Fibroblast of lung (primary cell): ENCODE measurements at regions not wholly inside any gene's neighbourhood (a gene's known extent, or its start where the extent isn't known, plus 50 kb on each side); places are given as distances from the start of the nearest gene placed in this dataset.

Experiments
- DNase-seq, 2 donors: peaks; one replicate each; pipeline versions ENCODE4 v3.0.0 to v3.0.0-alpha.2; 2010; ENCODE audit warnings: low read depth in 2 of 2
- H2AFZ ChIP-seq: 2 replicates; pipeline ENCODE4 v1.5.1; 2012; ENCODE audit warnings: low read length, control low read depth, inconsistent platforms
- H3K27ac ChIP-seq: 2 replicates; pipeline ENCODE4 v1.5.1; 2011; ENCODE audit warnings: low read length, control low read depth; ENCODE audit not compliant: insufficient read depth
- H3K27me3 ChIP-seq: 2 replicates; pipeline ENCODE4 v1.5.1; 2011; ENCODE audit warnings: mild to moderate bottlenecking, low read length; ENCODE audit not compliant: control insufficient read depth, insufficient read depth
- H3K36me3 ChIP-seq: 2 replicates; pipeline ENCODE4 v1.5.1; 2011; ENCODE audit warnings: low read length; ENCODE audit not compliant: control insufficient read depth, insufficient read depth
- H3K4me1 ChIP-seq: 2 replicates; pipeline ENCODE4 v1.5.1; 2011; ENCODE audit warnings: low read length; ENCODE audit not compliant: control insufficient read depth, insufficient read depth; ENCODE audit errors: extremely low read depth
- H3K4me2 ChIP-seq: 2 replicates; pipeline ENCODE4 v1.5.1; 2011; ENCODE audit warnings: low read length, control low read depth; ENCODE audit not compliant: insufficient read depth; ENCODE audit errors: extremely low read depth
- H3K4me3 ChIP-seq, 4 experiments: fragments of 200-600 bp in 1 of 4; sonication (generic) in 1 of 4; replicated peaks in 1 of 4; 2 replicates each; pipeline ENCODE4 v1.5.1; 2011 to 2016; ENCODE audit warnings: low read length in 4 of 4, low read depth in 3 of 4, mild to moderate bottlenecking in 3 of 4, control low read depth in 2 of 4, inconsistent platforms in 1 of 4, mixed read lengths in 1 of 4; ENCODE audit not compliant: insufficient read depth in 1 of 4; ENCODE audit errors: control extremely low read depth in 1 of 4
- H3K79me2 ChIP-seq: 2 replicates; pipeline ENCODE4 v1.5.1; 2012; ENCODE audit warnings: mild to moderate bottlenecking, low read length, inconsistent platforms; ENCODE audit not compliant: control insufficient read depth, insufficient read depth
- H3K9ac ChIP-seq: 2 replicates; pipeline ENCODE4 v1.5.1; 2011; ENCODE audit warnings: mild to moderate bottlenecking, low read length, control low read depth; ENCODE audit not compliant: insufficient read depth
- H3K9me3 ChIP-seq: 2 replicates; pipeline ENCODE4 v1.5.1; 2012; ENCODE audit warnings: low read depth, low read length; ENCODE audit not compliant: control insufficient read depth, insufficient read depth
- H4K20me1 ChIP-seq: 2 replicates; pipeline ENCODE4 v1.5.1; 2011; ENCODE audit warnings: low read length; ENCODE audit not compliant: control insufficient read depth, insufficient read depth; ENCODE audit errors: extremely low read depth
- CTCF ChIP-seq, 2 donors: IDR thresholded peaks in 1 of 2; conservative IDR thresholded peaks in 1 of 2; 1 replicate in 1 of 2; 2 replicates in 1 of 2; pipeline ENCODE4 v1.5.1; 2011 to 2012; ENCODE audit warnings: low read length in 2 of 2, control low read depth in 1 of 2, inconsistent platforms in 1 of 2, low read depth in 1 of 2, mild to moderate bottlenecking in 1 of 2
- EZH2 ChIP-seq: IDR thresholded peaks from 2 replicates; pipeline ENCODE4 v1.5.1; 2012; ENCODE audit warnings: low read length, control low read depth, mild to moderate bottlenecking; ENCODE audit errors: missing control alignments

GRCh38 chr3:71979175-71979574, 194.2 kb upstream of the PROK2 start:
- H3K9ac ChIP-seq = no peak overlapping the region
- no peaks in the 10 kb centered on the region for H3K9me3 ChIP-seq
- TF ChIP-seq CTCF (conservative IDR thresholded peaks at IDR 0.05 in 1 of 2, IDR thresholded peaks at IDR 0.05 in 1 of 2; ENCODE audit: low read depth in 1 of 2, low read length in 2 of 2) (no peak), EZH2 (no peak)
- no peaks in the 10 kb centered on the region for H3K36me3 ChIP-seq
- no peaks in the 10 kb centered on the region for H3K79me2 ChIP-seq
- H4K20me1 ChIP-seq = no peaks in the 10 kb centered on the region
- no peak overlapping the region for H2AFZ ChIP-seq
- no peak overlapping the region for H3K4me2 ChIP-seq
- H3K4me3 ChIP-seq = no peak overlapping the region
- H3K27me3 ChIP-seq = peaks cover 5% of the 10 kb centered on the region
- DNase-seq = no peak
- peaks cover 3% of the 10 kb centered on the region for H3K4me1 ChIP-seq
- no peak overlapping the region for H3K27ac ChIP-seq

GRCh38 chr3:71978150-71978721, 193.3 kb upstream of the PROK2 start:
- Histone ChIP-seq H3K4me3 (no peak overlapping the region), H3K4me2 (no peak overlapping the region), H3K27me3 (peaks cover 7% of the 10 kb centered on the region), H3K27ac (no peak overlapping the region), H4K20me1 (no peaks in the 10 kb centered on the region), H2AFZ (no peak overlapping the region), H3K79me2 (no peaks in the 10 kb centered on the region), H3K36me3 (no peaks in the 10 kb centered on the region), H3K4me1 (peaks cover 3% of the 10 kb centered on the region), H3K9me3 (no peaks in the 10 kb centered on the region), H3K9ac (no peak overlapping the region)
- no peak for TF ChIP-seq CTCF (conservative IDR thresholded peaks at IDR 0.05 in 1 of 2, IDR thresholded peaks at IDR 0.05 in 1 of 2; ENCODE audit: low read depth in 1 of 2, low read length in 2 of 2)
- no peak for TF ChIP-seq EZH2
- DNase-seq = no peak

- H3K27ac ChIP-seq = no peak overlapping the region
- H3K36me3 ChIP-seq = no peaks in the 10 kb centered on the region
- peaks cover 7% of the 10 kb centered on the region for H3K27me3 ChIP-seq
- TF ChIP-seq CTCF (conservative IDR thresholded peaks at IDR 0.05 in 1 of 2, IDR thresholded peaks at IDR 0.05 in 1 of 2; ENCODE audit: low read depth in 1 of 2, low read length in 2 of 2) (no peak), EZH2 (no peak)
- no peak overlapping the region for H3K4me3 ChIP-seq
- H4K20me1 ChIP-seq = no peaks in the 10 kb centered on the region
- H3K4me2 ChIP-seq = no peak overlapping the region
- no peaks in the 10 kb centered on the region for H3K9me3 ChIP-seq
- H3K79me2 ChIP-seq = no peaks in the 10 kb centered on the region
- no peak for DNase-seq
- H3K4me1 ChIP-seq = no peaks in the 10 kb centered on the region
- no peak overlapping the region for H2AFZ ChIP-seq
- H3K9ac ChIP-seq = no peak overlapping the region
These were observed 192.6 kb upstream of the PROK2 start for GRCh38 chr3:71977525-71977924.
